ENCODE measurements at regions not wholly inside any gene's neighbourhood (a gene's known extent, or its start where the extent isn't known, plus 50 kb on each side); places are given as distances from the start of the nearest gene placed in this dataset.

DNA sequence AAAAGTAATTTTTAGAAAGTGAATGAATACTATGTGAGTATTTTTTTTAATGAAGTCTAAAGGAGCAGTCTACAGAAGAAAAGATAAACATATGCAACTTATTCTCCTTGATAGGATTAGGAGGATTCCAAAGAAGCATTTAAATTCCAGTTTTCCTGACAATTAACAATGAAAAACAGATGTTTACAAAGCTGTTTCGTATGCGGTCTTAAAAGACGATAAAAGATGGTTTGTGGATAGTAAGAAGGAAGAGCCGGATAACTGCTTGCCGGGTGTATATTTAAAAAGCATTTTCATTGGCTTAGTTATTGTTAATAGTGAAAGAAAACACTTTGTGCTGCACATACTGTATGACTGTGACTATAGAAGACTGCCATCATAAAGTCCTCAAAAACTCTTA, 120.0 kb upstream of the C11orf58 start:
- TF ChIP-seq, protein P1, sequence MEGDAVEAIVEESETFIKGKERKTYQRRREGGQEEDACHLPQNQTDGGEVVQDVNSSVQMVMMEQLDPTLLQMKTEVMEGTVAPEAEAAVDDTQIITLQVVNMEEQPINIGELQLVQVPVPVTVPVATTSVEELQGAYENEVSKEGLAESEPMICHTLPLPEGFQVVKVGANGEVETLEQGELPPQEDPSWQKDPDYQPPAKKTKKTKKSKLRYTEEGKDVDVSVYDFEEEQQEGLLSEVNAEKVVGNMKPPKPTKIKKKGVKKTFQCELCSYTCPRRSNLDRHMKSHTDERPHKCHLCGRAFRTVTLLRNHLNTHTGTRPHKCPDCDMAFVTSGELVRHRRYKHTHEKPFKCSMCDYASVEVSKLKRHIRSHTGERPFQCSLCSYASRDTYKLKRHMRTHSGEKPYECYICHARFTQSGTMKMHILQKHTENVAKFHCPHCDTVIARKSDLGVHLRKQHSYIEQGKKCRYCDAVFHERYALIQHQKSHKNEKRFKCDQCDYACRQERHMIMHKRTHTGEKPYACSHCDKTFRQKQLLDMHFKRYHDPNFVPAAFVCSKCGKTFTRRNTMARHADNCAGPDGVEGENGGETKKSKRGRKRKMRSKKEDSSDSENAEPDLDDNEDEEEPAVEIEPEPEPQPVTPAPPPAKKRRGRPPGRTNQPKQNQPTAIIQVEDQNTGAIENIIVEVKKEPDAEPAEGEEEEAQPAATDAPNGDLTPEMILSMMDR (IDR thresholded peaks at IDR 0.05), result no peak
- no peak for TF ChIP-seq POLR2A (IDR thresholded peaks at IDR 0.05)
